GM21723 (cell line): ENCODE measurements at regions not wholly inside any gene's neighbourhood (a gene's known extent, or its start where the extent isn't known, plus 50 kb on each side); places are given as distances from the start of the nearest gene placed in this dataset.

Experiments
- ATAC-seq: cut with Tn5 transposase; IDR thresholded peaks from one replicate; pipeline ENCODE4 v1.9.1; 2021; ENCODE audit warnings: mild to moderate bottlenecking, moderate library complexity; ENCODE audit not compliant: unreplicated experiment

DNA sequence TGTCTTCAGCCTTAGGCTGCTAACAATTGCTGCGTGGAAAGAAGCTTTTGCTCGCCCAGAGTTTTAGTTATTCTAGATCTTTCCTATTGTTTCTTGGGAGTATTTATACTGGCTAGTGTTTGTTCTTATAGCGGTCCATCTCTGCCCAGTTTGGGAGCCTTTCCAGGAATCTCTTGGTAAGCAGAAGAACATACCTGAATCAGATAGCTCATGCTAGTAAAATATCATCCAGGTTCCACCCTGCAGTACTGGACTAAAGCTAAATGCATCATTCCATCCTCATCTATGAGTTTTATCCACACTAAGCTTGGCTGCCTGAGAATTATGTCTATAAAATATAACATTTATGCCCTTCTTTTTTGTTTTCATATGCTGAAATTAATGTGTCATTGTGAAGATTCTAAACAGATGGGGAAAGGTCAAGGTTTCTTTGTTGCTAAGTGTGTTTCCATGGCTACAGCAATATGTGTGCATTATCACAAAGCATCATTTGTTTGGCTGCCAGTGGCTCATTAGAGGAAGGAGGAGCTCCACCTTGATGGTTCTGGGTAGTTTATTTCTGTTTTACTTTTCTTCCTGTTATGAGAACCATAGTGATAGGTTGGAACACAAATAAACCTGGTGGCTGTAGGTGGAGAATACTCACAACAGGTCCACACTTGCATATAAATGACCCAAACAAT, 182.8 kb downstream of the PIK3C3 start:
- ATAC-seq, result no peak

GRCh38 chr18:42141439-42141838, 186.4 kb downstream of the PIK3C3 start:
- ATAC-seq, result no peak

GRCh38 chr18:42155024-42155423, 200.0 kb downstream of the PIK3C3 start:
- no peak for ATAC-seq

- no peak for ATAC-seq
These were observed 201.2 kb downstream of the PIK3C3 start for GRCh38 chr18:42156281-42156680.

DNA sequence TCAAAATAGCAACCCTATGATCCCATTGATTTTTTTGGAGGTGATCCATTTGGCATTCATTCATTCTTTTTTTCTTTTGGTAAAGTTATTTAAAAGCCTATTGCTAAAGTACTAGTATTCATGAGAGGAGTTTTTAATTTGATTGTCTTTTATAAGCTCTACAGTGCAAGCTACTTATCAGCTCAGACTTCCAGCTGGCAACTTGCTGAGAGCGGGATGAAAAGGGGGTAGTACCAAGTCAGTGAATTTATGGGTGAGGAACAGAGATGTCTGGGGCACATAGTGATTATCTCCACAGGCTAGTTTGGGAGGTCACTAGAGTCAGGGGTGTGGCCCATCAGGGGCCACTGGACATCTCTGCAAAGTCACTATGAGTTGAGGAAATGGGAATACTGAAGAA, 202.4 kb downstream of the PIK3C3 start:
- ATAC-seq, result no peak

DNA sequence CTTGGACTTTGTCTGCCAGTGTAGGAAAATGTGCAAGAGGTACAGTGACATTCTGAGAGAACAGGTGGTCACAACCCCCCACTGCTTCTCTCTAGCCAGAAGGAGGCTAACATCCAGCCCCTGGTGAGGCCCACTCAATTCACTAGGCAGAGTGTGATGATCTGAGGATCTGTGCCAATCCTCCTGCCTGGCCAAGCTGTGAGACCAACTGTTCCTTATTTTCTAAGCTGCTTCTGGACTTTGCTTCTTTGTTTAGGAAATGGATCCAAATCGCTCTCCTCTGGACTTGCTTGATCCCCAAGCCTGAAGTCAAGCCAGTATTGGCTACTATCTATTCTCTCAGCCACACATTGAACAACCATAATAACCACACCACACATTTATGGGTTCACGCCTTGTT, 202.8 kb downstream of the PIK3C3 start:
- no peak for ATAC-seq

GRCh38 chr18:42159146-42159545, 204.1 kb downstream of the PIK3C3 start:
- no peak for ATAC-seq

DNA sequence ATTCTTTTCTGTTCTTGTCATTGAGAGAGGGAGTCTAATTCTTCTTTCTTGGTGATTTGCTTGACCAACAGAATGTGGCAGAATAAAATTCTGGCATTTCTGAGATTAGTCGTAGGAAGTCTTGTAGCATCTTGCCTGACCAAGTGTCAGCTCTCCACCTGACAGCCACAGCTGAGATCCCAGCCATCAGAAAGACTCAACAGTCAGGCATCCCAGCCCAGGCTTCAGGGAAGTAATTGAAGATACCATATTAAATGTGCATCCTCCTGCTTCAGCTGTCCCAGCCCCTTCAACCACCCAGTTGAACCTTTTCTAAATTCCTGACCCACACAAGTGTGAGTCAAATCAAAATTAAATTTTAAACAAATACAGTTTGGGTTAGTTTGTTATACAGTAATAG, 208.3 kb downstream of the PIK3C3 start:
- ATAC-seq, result no peak

DNA sequence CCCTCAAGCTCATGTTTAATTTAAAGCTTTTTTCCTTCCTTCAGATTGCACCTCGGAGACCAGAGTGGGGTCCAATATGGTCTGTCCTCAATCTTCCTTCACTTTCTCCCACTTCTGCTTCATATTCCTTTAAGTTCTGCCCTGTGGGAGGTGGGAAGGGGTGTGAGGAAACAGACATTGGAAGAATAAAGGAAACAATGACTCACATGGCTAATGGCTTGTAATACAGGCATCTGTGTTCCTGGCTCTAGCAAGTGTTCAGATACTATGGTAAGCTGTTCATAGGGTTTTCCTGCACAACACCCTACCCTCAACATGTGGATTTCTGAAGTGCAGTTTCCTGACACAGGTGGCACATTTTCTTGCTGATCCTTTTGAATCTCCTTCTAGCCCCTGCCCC, 209.5 kb downstream of the PIK3C3 start:
- no peak for ATAC-seq

DNA sequence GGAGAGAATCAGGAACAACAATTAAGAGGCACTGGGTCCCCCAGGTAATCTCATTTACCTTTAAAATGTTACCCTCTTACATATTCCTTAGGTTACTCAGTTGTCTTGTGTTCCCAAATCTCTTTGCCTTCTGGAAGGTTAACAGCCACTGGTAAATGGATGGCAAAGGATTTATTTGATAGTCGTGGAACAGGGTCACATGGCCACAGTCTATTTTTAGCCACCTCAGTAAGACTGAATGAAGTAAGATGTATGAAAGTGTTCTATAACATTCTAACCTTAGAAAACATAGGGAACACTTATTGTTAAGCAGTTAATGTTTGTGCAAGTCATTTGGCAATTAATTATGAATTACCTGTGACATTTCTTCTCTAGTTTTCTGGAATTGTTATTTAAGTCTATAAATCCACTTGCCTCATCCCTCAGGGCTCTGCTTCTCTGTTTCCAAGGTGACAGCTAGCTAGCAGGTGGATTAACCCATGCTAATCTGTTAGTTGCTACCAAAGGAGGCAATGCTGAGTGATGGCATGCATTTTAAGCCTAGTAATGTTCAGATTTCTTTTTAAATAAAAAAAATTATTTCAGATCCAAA, 211.0 kb downstream of the PIK3C3 start:
- ATAC-seq, result no peak

DNA sequence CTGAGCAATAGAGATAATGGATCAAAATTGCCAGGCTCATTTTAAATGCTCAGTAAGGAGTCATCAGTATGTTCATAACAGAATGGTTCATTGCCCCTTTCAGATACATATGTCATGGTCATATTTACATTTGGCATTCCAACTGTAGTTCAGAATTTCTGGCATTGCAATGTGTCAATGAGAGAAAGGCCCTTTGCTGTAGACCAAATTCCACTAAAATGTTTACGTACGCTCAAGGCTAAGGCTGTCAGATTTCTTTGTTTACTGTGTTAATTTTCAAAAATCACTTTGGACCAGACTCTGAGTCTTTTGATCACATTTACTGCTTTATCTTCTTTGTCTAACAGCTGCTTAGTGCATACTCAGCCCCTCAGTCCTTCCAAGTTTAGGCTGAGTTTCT, 213.5 kb downstream of the PIK3C3 start:
- no peak for ATAC-seq

- ATAC-seq, result no peak
These were observed 213.9 kb downstream of the PIK3C3 start for GRCh38 chr18:42168907-42169306.

- no peak for ATAC-seq
These were observed 219.9 kb downstream of the PIK3C3 start for GRCh38 chr18:42174909-42175308.

DNA sequence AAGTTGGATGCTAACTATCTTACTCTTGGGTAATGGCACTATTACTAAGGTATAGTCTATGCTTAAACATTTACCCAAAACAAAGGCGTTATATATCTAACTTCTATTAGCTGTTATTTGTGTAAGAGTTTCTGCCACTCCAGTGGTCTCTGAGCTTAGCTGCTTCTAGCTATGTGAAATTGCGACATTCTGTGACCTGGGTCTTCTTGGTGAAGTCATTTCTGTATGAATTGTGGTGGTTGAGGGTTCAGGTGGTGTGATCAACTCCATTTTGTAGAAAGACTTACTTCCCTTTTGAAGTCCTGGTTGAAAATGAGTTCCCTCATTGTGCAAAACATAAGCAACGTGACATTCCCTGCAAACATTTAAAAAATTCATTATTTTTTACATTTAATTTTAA, 221.6 kb downstream of the PIK3C3 start:
- ATAC-seq, result no peak

DNA sequence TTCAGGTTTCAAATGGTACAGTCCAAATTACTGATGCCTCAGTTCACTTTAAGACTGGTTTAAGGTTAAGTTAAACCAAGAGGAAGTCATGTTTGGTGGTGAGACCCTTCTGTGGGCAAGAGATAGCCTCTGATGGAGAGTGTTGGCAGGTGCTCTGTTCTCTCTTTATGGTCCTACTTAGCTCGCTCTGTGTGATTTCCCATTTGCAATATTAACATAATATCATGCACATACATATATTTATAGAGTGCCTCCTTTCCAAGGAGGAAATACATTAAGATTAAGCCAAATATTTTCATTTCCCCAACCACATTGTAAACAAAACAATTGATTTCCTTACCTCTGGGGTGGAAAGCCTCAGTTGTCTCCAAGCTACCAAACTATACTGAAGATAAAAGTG, 222.4 kb downstream of the PIK3C3 start:
- ATAC-seq, result no peak

DNA sequence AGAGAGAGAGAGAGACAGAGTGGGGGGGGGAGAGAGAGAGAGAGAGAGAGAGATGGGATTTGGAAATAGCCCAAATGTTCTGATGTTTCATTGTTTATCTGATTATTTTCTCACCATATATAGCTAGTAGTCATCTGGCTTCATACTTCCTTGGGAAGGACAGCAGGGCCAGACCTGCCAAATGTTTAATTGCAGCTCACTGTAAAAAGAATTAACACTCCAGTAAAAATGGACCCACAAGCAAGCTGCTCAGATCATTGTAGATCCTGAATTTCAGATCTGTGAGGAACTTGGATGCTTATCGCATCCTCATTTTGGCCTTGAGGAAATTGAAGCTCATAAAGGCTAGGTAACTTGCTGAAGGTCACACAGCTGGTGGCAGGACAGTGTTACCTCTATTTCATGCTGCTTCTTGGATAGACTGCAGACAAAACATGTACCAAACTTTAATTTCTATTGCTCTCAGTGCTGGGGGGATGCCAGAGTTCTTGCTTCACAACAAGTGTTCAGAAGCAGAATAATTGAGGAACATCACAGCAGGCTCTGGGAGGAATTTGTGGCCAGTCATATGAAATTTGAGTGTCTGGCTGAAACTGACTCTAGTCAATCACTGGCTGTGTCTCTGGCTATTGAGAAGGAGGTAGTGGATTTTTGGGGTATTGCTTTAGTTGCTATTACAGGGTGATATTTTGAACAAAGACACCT, 223.5 kb downstream of the PIK3C3 start:
- ATAC-seq, result no peak

DNA sequence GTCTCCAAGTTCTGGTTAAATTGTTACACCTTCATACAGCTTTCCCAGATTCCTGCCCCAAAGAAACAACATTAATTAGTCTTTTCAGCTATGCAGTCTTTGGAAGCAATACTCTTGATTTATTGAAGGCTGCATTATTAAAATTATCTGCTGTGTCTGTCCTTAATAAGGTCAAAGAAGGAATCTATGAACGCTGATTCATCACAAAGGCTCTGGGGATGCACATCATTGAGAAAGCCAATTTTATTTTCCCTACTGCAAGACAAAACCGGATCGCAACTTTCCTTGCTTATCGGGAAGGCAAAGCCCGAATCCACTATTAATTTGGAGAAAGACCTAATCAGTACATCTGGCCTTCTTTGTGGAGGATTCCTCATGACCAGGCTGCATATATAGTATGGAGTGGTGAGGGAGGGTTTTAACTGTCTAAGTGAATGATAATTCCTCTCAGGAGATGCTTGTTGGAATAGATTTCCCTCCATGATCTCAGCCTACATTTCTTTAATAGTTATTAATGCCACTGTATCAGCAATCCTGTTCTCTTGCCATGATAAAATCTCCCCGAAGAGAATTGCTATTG, 224.6 kb downstream of the PIK3C3 start:
- no peak for ATAC-seq

GRCh38 chr18:42181474-42181873, 226.4 kb downstream of the PIK3C3 start:
- no peak for ATAC-seq

GRCh38 chr18:42182728-42183700, 228.0 kb downstream of the PIK3C3 start:
- ATAC-seq, result no peak

GRCh38 chr18:42183746-42184145, 228.7 kb downstream of the PIK3C3 start:
- ATAC-seq, result no peak
